HG03066 (cell line): ENCODE measurements at regions not wholly inside any gene's neighbourhood (a gene's known extent, or its start where the extent isn't known, plus 50 kb on each side); places are given as distances from the start of the nearest gene placed in this dataset.

ENCODE experiments used
- ATAC-seq: cut with Tn5 transposase; IDR thresholded peaks from one replicate; pipeline ENCODE4 v1.9.1; 2021; ENCODE audit warnings: low read depth; ENCODE audit not compliant: unreplicated experiment

DNA sequence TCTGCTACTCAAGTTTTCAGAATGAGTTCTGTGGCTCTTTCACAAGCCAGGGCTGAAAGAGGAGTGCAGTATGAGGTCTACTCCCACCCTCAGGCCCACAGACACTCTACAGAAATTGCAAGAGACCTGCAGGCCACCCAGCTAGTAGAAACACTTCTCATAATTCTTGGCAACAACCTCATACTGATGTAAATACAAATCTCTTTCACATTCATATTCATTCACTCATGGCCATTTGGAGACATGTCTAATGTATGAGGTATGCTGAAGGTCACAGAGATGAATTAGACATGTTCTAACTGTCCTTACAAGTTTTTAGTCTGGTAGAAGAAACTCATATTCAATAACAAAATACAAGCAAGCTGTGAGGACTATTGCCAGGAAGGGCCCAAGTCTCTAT lies 83.8 kb upstream of the KLHL29 start:
- ATAC-seq = no peak

DNA sequence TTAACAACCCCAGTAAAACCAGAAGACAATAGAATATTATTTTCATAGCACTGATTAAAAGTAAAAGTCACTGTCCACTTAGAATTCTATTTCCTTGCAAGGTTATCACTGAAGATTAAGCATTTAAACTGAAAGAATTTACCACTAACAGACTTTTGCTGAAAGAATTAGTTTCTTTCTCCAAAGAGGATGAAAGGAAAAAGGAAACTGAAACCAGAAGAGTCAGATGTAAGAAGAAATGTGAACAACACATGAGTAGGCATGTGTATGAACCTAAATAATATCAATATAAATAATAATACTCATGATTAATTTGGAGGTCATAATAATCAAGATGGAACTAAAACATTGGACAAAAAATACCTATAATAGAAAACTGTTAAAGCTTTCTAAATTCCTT lies 82.4 kb upstream of the KLHL29 start:
- ATAC-seq = no peak

DNA sequence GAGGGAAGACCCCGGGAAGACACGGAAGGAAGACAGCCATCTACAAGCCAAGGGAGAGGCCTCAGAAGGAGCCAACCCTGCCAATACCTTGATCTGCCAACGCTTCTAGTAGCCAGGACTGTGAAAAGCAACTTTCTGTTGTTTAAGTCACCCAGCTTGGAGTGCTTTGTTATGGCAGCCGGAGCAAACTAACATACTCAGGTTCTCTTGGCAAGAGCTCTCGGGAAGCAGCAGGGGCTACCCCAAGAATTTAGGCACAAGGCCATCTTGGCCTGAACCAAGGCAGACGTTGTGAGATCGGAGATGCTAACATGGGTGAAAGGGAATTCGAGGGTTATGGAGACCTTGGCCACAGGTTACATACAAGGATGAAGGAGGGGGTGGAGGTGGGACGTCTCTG lies 78.6 kb upstream of the KLHL29 start:
- no peak for ATAC-seq

DNA sequence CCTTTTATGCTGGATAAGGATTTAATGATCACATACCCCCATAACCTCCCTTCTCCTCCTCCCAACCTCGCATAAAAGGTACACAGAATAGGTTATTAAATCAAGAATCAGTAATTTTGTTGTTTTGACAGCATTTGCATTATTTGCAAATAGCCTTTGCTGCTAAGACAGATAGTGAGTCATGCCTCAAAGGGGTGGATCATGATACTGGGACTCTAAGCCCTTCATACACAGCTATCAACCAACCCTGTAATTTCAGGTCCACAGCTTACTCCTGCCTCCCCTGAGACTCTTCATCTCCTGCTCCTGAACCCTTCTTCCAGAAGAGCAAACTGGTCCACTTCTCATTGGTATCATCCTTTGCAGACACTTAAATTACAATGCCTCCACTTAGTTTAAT lies 73.8 kb upstream of the KLHL29 start:
- no peak for ATAC-seq

DNA sequence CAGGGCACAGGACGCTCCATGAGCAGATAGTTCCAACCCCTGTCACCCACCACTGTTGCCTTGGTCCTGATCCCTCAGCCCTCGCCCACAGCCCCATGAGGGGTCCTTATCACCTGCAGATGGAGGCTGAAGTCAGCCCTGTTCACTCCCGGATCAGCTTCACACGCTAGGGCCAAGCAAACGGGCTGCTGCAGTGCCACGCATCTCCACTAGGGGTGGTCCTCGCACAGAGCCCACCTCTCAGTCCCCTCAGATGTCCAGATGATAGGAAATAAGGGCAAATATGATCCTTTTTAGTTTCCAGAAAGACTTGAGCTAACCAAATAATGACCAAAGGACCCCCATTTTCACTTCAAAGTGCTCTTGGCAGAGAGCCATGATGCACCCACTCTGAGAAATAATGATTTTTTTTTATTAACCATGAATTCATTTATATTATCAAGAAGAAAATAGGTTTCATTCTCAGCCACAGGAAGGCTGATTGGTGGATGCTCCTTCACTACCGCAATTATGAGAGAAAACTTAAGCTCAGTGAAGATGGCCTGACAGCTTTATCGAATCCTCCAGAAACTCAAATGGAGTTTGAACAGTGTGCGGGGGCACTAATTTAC lies 71.9 kb upstream of the KLHL29 start:
- ATAC-seq = peak; percentile 68

DNA sequence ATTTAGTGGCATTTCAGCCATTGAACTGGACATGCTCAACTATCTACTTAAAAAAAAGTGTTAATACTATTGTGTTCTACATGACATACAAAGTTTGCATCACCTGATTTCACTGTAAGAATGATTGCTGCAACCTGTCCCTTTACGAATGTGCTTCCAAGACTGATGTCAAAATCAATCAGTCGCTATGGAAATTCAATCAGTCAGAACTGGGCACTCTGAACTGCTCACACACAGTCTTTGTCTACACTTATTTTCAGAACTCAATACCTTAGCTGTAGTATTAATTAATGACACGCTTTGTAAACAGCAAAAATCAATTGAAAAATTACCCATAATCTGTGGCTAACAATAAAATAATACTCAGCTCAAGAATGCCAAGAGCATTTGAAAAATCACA lies 70.3 kb upstream of the KLHL29 start:
- no peak for ATAC-seq

DNA sequence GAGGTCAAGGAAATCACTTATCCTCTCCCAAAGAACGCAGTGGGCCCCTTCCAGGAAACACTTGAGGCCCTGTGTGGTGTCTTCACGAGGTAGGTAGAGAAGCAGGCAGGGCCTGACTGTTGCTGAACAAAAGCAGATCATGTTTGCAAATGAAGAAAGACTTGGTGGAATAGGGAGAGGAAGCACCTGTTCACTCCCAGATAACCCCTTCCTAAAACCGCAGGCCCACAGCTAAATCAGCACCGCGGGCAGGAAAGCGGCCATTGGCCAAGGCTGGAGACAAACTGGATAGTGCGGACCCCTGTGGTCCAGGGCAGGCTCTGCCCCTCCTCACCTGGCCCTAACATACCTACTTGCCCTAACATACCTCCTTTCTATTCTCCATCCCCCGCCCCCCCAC lies 64.9 kb upstream of the KLHL29 start:
- no peak for ATAC-seq

DNA sequence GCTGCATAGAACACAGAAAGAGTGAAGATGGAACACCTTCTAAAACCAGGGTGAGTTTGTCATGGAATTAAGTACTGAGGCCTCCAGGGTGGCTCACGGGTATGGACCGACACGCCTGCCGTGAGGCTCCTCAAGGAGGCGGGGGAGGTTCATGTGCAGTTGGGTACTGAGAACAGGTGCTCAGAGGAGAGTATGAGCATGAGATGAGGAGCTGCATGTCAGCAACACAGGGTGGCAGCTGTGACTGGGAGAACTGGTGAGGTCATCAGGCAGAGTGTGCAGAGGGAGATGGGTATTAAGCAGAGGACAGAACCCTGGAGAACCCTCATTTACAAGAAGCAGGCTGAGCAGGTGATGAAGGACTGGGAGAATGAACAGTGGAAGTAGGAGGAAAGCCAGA lies 63.2 kb upstream of the KLHL29 start:
- ATAC-seq = no peak

DNA sequence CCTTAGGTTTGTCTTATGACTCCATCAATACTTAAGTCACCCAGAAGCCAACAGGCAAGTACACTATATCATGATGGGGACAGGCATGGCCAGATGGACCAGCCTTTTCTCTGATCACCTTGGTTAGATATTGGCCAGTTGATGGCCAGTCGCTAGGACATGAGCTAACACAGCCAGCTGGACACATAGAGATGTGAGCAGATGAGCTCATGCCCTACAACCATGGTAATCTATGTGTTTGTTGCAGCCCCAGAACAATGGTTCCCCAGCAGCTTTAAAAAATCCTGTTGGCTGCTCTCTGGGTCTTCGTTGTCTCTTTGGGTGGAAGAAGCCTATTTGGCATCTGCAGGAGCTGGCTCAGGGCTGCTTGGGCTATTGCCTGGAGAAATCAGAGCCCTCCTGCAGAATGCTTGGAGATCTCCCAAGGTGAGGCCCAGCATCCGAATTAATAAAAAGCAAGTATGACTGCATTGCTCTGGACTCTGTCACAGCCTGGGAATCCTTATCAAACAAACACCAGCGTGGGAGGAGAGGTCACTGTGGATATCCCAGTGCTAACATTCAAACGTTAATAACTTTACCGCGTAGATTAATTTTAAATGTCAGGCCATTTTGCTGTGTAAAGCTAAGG lies 62.3 kb upstream of the KLHL29 start:
- no peak for ATAC-seq

DNA sequence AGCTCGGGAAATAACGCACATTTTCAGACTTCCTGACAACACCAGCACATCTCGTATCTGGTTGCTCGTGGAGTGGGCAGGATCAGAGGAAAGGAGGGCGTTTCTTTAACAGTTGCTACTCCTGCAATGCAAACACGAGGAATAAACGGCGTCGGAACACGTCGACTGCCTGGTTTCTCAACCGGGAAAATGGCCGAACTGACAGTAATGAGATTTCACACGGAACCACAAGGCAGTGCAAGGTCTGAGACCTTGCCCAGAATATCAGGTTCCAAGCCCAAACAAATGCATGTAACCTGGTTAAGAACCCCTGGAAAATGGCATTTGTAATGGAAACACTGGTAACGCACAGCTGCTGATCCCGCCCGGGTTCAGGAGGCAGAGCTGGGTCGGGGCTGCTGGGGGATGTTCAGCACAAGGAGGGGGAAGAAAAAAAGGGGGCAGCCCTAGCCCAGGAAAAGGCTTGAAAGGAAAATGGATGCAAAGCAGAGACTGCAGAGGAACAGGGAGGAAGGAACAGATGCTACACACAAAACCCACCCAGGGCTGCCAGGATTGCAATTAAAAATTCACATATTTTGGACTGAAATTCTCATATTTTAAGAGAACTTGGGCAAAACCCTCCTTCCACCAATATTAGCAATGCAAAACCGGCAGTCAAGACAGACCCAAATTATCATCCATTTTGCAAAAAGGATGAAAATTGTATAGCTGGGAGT lies 61.6 kb upstream of the KLHL29 start:
- no peak for ATAC-seq

DNA sequence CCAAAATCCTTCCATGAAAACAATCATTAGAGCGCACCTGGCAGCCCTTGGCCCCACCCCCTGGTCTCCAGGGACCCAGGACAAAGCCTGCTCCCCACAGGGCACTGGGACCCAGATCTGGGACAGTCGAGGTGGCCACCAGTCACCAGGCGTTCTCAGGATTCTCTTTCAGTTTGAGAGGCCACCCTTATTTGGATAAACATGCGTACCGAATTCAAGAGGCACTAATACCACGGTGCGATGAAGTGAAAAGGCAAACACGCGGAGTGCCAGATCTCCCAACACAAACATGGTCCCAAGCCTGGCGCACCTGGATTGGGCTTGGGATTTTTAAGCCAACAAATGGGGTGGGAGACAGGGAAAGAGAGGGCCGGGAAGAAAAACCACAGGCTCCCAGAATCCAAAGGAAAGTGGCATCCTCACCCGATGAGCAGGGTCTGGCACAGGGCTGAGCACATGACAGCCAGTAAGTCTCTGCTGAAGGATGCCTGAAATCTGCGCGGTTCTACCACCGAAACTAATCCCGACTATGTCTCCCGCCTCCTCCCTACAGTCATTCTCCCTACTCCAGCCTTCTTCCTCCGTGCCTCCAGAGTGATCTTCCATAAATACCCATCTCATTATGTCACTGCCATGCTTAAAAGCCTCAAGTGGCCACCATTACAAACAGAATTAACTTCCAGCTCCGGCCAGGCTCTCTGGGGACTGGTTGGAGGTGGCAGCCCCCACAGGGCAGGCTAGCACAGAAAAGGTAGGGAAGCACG lies 60.9 kb upstream of the KLHL29 start:
- no peak for ATAC-seq

DNA sequence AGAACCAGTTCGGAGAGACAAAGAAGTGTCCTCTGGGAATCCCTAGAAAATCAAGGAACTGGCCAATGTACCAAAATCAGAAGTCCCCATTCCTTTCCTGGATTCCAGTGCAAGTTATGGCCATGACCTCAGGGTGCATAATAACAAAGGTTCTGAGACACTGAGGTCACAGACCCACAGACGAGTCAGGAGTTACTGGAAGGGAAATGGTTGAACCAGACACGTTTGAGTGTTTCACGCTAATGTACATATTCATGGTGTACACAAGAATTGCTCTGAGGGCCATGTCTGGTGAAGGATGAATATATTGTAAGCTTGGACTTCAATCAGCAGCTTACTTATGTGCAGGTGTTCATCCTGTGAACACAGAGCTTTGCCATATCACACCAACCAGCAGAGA lies 58.6 kb upstream of the KLHL29 start:
- no peak for ATAC-seq

DNA sequence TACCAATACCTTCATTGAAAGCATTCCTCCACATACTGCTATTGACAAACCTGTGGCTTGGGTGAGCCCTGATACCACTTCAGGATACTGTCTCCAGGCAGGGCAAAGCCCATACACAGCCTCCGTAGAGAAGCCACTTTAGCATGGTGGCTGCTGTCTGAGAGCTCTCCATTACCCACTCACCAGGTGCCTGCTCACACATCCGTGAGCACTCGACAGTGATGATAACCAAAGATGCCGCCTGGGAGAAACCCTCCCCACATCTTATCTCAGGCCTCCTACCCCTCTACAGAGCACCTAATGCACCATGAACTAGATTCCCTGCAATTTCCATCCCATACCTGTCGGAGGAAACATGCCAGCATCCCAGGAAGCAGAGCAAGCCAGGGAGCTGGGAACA lies 57.6 kb upstream of the KLHL29 start:
- ATAC-seq = no peak

DNA sequence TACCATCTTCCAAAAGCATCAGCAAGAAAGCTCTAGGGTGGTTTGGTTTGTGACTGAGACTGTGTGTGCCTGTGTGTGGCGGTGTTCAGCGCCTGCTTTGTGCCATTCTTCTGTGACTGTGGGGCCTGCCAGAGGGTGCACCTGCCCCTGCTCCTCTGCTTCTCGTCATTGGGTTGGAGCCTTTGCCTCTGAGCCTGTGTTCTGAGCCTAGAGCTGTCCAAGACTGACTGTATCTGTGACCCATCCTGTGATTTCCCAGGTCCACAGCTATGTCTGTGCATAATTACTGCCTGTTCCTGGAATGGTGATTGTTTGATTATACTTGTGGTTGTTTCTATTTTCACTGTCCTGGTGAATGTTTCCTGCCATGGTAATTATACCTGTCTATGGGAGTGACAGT lies 57.1 kb upstream of the KLHL29 start:
- no peak for ATAC-seq

DNA sequence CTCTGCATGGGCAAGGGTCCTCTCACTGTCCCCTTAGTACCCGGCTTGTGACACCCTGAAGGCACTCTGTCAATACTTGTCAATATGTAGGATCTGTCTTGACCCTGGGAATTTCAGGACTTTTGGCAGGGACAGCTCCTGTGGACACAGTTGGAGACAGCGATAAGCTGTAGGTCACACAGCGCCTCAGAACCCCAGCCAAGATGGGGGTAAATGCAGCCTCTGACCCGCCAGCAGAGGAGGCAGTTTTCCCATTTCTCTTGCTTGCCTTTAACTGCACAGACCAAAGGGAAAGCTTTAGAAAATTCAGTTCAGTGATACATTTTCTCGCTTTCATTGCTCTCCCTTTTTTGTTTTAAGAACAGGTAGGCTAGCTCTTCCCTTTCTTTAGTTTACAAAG lies 54.8 kb upstream of the KLHL29 start:
- no peak for ATAC-seq
